C4-2B (cell line): ENCODE measurements at regions not wholly inside any gene's neighbourhood (a gene's known extent, or its start where the extent isn't known, plus 50 kb on each side); places are given as distances from the start of the nearest gene placed in this dataset.

Source experiments
- H3K27ac ChIP-seq: fragments of 450-650 bp; 2 replicates; pipeline ENCODE4 v1.5.1; 2017
- ZFX ChIP-seq: fragments of 450-650 bp; IDR thresholded peaks from 2 replicates; pipeline ENCODE4 v1.6.1; 2017
- TF ChIP-seq, protein P1 (sequence below): fragments of 450-650 bp; conservative IDR thresholded peaks from 2 replicates; pipeline ENCODE4 v1.5.1; 2017; ENCODE audit warnings: mild to moderate bottlenecking

DNA sequence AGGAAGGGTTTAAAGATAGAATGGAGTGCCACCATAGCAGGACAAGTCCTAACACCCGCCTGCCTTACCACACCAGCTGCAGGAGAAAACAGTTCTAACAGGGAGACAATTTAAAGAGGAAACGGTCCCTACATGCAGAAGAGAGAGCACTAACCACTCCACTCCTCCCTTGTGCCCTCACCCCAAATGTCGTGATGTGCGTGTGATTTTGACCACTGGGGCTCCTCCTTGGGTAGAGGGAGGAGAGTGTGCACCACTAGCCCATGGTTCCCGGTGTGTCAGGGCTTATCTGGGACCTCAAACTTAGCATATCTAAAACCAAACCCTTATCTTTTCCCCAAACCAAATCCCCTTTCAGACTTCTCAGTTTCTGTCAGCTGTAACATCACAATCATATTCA lies 105.5 kb upstream of the CCDC68 start:
- TF ChIP-seq, protein P1, sequence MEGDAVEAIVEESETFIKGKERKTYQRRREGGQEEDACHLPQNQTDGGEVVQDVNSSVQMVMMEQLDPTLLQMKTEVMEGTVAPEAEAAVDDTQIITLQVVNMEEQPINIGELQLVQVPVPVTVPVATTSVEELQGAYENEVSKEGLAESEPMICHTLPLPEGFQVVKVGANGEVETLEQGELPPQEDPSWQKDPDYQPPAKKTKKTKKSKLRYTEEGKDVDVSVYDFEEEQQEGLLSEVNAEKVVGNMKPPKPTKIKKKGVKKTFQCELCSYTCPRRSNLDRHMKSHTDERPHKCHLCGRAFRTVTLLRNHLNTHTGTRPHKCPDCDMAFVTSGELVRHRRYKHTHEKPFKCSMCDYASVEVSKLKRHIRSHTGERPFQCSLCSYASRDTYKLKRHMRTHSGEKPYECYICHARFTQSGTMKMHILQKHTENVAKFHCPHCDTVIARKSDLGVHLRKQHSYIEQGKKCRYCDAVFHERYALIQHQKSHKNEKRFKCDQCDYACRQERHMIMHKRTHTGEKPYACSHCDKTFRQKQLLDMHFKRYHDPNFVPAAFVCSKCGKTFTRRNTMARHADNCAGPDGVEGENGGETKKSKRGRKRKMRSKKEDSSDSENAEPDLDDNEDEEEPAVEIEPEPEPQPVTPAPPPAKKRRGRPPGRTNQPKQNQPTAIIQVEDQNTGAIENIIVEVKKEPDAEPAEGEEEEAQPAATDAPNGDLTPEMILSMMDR, result no peak
- no peak for TF ChIP-seq ZFX
- H3K27ac ChIP-seq, result no peak overlapping the region

DNA sequence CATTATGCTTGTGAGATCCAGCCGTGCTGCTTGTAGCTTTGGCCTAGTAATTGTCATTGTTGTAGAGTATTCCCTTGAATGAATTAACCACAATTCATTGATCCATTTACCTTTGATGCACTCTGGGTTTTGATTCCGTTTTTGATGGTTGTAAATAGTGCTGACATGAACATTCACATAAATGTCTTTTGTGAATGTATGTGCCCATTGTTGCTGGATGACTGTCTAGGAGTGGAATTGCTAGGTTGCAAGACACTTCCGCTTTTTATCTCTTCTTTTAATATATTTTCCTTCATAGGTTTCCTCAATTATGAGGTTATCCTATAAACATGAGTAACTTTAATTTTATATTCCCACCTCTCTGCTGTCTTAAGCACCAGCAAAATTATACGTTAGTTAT lies 104.8 kb upstream of the CCDC68 start:
- no peak overlapping the region for H3K27ac ChIP-seq
- no peak for TF ChIP-seq ZFX
- TF ChIP-seq, protein P1, result no peak

DNA sequence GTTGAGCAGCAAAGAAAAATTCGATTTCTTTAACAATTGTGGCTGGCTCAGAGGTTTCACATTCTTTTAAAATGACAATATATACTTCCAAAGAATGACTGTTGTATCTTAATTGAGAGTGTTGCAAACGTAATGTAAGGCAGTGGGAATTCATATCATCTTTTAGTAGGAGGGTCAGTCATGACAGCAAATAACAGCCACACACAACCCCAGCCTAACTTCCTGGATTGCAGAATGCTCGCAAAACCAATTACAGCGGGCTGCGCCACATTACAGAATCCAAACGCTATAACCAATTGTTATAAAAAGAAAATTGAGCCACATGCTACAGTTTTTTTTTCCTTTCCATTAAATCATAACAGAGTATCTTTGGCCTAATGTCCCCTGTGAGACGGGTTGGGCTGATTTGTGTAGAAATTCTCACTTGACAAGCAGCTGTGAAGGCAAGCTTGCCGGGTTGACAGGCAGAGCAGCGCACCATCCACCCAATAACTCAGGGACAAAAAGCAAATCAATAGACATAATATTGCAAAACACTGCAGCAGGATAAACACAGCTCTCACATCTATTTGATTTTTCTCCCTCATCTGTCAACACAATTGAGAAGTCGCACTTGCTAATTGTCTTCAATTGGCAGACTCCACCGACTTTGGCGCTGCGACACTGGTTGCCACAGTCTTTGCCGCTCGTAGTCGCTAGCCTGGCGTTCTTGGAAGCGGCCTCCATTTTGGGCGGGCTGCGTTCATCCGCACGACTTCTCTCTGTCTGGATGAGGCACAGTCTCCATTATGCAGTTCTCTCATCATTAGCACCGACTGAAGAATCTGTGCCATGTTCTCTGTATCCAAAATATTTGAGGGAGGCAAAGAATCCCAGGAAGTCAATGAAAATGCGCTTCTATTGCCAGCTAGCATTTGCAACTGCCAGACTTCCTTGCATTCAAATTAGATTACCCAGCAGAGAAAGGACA lies 95.0 kb upstream of the CCDC68 start:
- H3K27ac ChIP-seq, result no peak overlapping the region
- no peak for TF ChIP-seq ZFX
- TF ChIP-seq, protein P1, result no peak

DNA sequence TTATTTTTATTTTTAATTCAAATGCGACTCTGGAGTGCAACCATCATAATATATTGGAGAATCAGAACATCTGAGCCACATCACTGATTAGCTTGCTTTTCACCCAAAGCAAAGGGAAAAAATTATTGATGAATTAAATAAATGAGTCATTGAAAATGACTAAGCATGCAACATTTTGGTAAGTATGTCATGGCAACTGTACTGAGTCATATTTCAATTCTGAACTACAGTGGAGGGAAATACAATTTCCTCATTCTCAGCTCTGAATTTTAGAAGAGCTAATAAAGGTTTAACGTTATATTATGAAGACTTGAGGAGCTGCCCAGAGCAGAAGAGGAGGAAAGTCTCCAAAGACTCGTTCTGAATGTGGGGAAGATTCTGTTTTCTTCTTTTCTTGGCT lies 89.6 kb upstream of the CCDC68 start:
- no peak overlapping the region for H3K27ac ChIP-seq
- TF ChIP-seq, protein P1, result no peak
- no peak for TF ChIP-seq ZFX

DNA sequence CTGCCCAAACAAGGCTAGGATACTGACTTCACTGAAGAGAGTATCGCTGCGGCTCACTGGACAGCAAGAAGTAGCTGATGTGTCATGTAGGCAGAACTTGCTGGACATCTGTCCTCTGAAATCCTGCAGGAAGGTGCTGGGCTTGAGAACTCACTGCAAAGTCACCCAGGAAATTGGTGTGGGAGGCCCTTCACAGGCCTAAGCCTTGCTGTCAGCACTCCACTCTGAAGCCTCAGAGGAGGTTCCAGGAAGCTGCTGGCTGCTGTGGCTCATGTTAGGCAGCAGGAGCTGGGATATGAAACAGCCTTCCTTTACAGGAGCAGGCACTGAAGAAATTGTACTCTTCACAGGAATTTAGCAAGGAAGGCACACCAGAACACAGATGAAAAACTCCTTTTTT lies 88.3 kb upstream of the CCDC68 start:
- no peak for TF ChIP-seq ZFX
- TF ChIP-seq, protein P1, result no peak
- H3K27ac ChIP-seq, result no peak overlapping the region

DNA sequence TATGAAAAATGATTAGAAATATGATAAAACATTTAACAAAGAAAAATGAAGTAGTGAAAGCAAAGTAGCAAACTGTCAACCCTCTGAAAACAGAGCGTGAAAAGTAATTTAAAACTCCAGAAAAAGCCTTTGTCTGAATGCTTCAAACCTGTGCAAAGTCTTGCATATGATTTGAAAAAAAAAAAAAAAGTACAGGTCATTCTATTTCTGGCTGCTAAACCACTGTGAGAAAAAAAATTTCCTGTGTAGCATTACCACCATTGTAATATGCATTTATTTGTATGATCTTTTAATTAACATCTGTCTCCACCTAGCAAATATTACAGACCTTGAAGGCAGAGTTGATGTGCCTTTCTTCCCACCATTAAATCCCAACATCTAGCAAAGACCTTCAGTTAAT lies 82.1 kb upstream of the CCDC68 start:
- TF ChIP-seq ZFX, result no peak
- TF ChIP-seq, protein P1, result no peak
- no peak overlapping the region for H3K27ac ChIP-seq

DNA sequence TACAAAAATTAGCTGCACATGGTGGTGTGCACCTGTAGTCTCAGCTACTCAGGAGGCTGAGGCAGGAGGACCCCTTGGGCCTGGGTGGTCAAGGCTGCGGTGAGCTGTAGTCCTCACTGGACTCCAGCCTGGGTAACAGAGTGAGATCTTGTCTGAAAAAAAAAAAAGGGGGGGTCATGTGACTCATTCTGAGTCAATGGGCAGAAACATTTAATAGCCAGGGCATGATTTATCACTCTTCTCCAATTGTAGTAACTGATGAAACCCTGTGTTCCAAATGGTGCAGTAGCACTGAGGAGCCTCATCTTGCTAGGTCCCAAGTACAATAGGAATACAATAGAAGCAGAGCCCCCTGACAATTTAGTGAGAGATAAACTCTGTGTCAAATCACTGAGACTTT lies 78.9 kb upstream of the CCDC68 start:
- no peak overlapping the region for H3K27ac ChIP-seq

More for the DNA sequence above, 78.9 kb upstream of the CCDC68 start:
- no peak for TF ChIP-seq ZFX
- TF ChIP-seq, protein P1, result no peak
